HCT116 (cell line): ENCODE measurements at regions not wholly inside any gene's neighbourhood (a gene's known extent, or its start where the extent isn't known, plus 50 kb on each side); places are given as distances from the start of the nearest gene placed in this dataset.

Experiments
- ATAC-seq: fragments of 200-7000 bp; cut with Tn5 transposase; 2 replicates; pipeline ENCODE4 v1.9.1; 2020; ENCODE audit warnings: mild to moderate bottlenecking, moderate library complexity
- BruUV-seq: library from RNA; stranded (reverse); fragments of 400-500 nt; replicated peaks from 2 replicates; lab custom pipeline; 2021; lab: Mats Ljungman, UMichigan
- CTCF ChIA-PET: fragments of 300-600 bp; sonication (Branson Sonifier 250); formaldehyde crosslinking; loops from one replicate; lab custom pipeline; 2021; ENCODE audit warnings: antibody characterized with exemption; lab: Charles Lee
- POLR2A ChIA-PET: fragments of 300-600, 350-600 bp; sonication (Branson Sonifier 250); formaldehyde crosslinking; loops from one replicate; lab custom pipeline; 2021; ENCODE audit warnings: antibody characterized with exemption; lab: Charles Lee
- RAD21 ChIA-PET, 2 experiments: fragments of 300-600 bp; sonication (Branson Sonifier 250); formaldehyde crosslinking; loops; one replicate each; lab custom pipeline; 2023; ENCODE audit warnings: low total read pairs in 2 of 2; ENCODE audit not compliant: uncharacterized antibody in 2 of 2, unreplicated experiment in 2 of 2, low non-redundant PET in 1 of 2; lab: Charles Lee
- DNase-seq: peaks from one replicate; pipeline ENCODE4 v3.0.0-alpha.2; 2010; ENCODE audit warnings: low read depth, low spot score
- H2AFZ ChIP-seq: fragments of 200-600 bp; shearing (Covaris generic), sonication (generic); 2 replicates; pipeline ENCODE4 v1.6.1; 2017; ENCODE audit warnings: low read depth, mixed run types, mixed read lengths, antibody characterized with exemption, low read length; ENCODE audit not compliant: poor library complexity, severe bottlenecking
- H3K27ac ChIP-seq: 2 replicates; pipeline ENCODE4 v1.5.1; 2012; ENCODE audit warnings: low read depth, low read length
- H3K27me3 ChIP-seq: fragments of 200-600 bp; sonication (generic); 2 replicates; pipeline ENCODE4 v1.6.1; 2016; ENCODE audit warnings: mixed run types, low read length, mixed read lengths; ENCODE audit not compliant: insufficient read depth
- H3K36me3 ChIP-seq, 2 experiments: fragments of 200-500 bp in 1 of 2; fragments of 200-600 bp in 1 of 2; sonication (Bioruptor generic) in 1 of 2; sonication (generic) in 1 of 2; 2 replicates each; pipeline versions ENCODE4 v1.5.1 to v1.6.1; 2014 to 2016; ENCODE audit warnings: low read length in 2 of 2, inconsistent platforms in 1 of 2, mixed read lengths in 1 of 2, mixed run types in 1 of 2; ENCODE audit not compliant: insufficient read depth in 2 of 2, control insufficient read depth in 1 of 2
- H3K4me1 ChIP-seq, 2 experiments: fragments of 200-600 bp in 1 of 2; sonication (generic) in 1 of 2; 2 replicates each; pipeline versions ENCODE4 v1.5.1 to v1.6.1; 2012 to 2017; ENCODE audit warnings: low read length in 2 of 2, inconsistent platforms in 1 of 2, mild to moderate bottlenecking in 1 of 2, mixed read lengths in 1 of 2, mixed run types in 1 of 2, moderate library complexity in 1 of 2; ENCODE audit not compliant: insufficient read depth in 2 of 2, control insufficient read depth in 1 of 2
- H3K4me2 ChIP-seq: fragments of 200-600 bp; sonication (generic); 2 replicates; pipeline ENCODE4 v1.6.1; 2017; ENCODE audit warnings: mixed run types, low read length, mixed read lengths
- H3K4me3 ChIP-seq, 2 experiments: fragments of 200-600 bp in 1 of 2; sonication (generic) in 1 of 2; replicated peaks in 1 of 2; 2 replicates each; pipeline ENCODE4 v1.5.1; 2011 to 2016; ENCODE audit warnings: low read length in 2 of 2, control low read depth in 1 of 2, low read depth in 1 of 2, mild to moderate bottlenecking in 1 of 2, mixed read lengths in 1 of 2, mixed run types in 1 of 2
- H3K79me2 ChIP-seq: fragments of 200-600 bp; sonication (generic); 2 replicates; pipeline ENCODE4 v1.6.1; 2017; ENCODE audit warnings: mild to moderate bottlenecking, mixed run types, low read length, moderate library complexity, mixed read lengths; ENCODE audit not compliant: insufficient read depth
- H3K9ac ChIP-seq: fragments of 200-600 bp; sonication (generic); 2 replicates; pipeline ENCODE4 v1.6.1; 2016; ENCODE audit warnings: low read length, mixed read lengths
- H3K9me2 ChIP-seq: fragments of 200-600 bp; sonication (generic), shearing (Covaris generic); 2 replicates; pipeline ENCODE4 v1.6.1; 2017; ENCODE audit warnings: mixed run types, mild to moderate bottlenecking, moderate library complexity; ENCODE audit not compliant: insufficient read depth
- H3K9me3 ChIP-seq, 2 experiments: fragments of 200-500 bp in 1 of 2; fragments of 200-600 bp in 1 of 2; sonication (Bioruptor generic) in 1 of 2; sonication (generic) in 1 of 2; 2 replicates each; pipeline ENCODE4 v1.6.1; 2014 to 2017; ENCODE audit warnings: low read length in 2 of 2, mixed read lengths in 2 of 2, inconsistent platforms in 1 of 2, low read depth in 1 of 2, mild to moderate bottlenecking in 1 of 2, mixed run types in 1 of 2, moderate library complexity in 1 of 2; ENCODE audit not compliant: control insufficient read depth in 1 of 2, insufficient read depth in 1 of 2
- H4K20me1 ChIP-seq: fragments of 200-600 bp; sonication (generic), shearing (Covaris generic); 2 replicates; pipeline ENCODE4 v1.6.1; 2017; ENCODE audit warnings: mixed run types, mild to moderate bottlenecking, moderate library complexity; ENCODE audit not compliant: insufficient read depth
- CBX3 ChIP-seq: IDR thresholded peaks from 2 replicates; pipeline ENCODE4 v1.6.1; 2012; ENCODE audit warnings: low read depth
- CEBPB ChIP-seq: IDR thresholded peaks from 2 replicates; pipeline ENCODE4 v1.6.1; 2012; ENCODE audit warnings: low read depth
- CTCF ChIP-seq, 3 experiments: fragments of 200-600 bp in 1 of 3; sonication (generic) in 1 of 3; IDR thresholded peaks in 2 of 3; conservative IDR thresholded peaks in 1 of 3; 2 replicates each; pipeline ENCODE4 v1.5.1; 2012 to 2017; ENCODE audit warnings: low read depth in 2 of 3, low read length in 2 of 3, antibody characterized with exemption in 1 of 3, borderline replicate concordance in 1 of 3, control low read depth in 1 of 3, mild to moderate bottlenecking in 1 of 3, mixed read lengths in 1 of 3, mixed run types in 1 of 3, moderate library complexity in 1 of 3; ENCODE audit not compliant: insufficient read depth in 1 of 3
- ELF1 ChIP-seq: IDR thresholded peaks from 2 replicates; pipeline ENCODE4 v1.6.1; 2012; ENCODE audit warnings: low read depth, borderline replicate concordance
- EZH2 ChIP-seq: fragments of 200-600 bp; sonication (generic); IDR thresholded peaks from 2 replicates; pipeline ENCODE4 v1.6.1; 2017; ENCODE audit warnings: antibody characterized with exemption, mixed run types
- EZH2phosphoT487 ChIP-seq: fragments of 200-600 bp; IDR thresholded peaks from 2 replicates; pipeline ENCODE4 v1.6.1; 2018; ENCODE audit warnings: antibody characterized with exemption, borderline replicate concordance
- FOSL1 ChIP-seq: IDR thresholded peaks from 2 replicates; pipeline ENCODE4 v1.6.1; 2012; ENCODE audit warnings: low read depth
- POLR2AphosphoS5 ChIP-seq: IDR thresholded peaks from 2 replicates; pipeline ENCODE4 v1.6.1; 2011; ENCODE audit warnings: mild to moderate bottlenecking, low read depth, low read length, moderate library complexity
- RAD21 ChIP-seq: IDR thresholded peaks from 2 replicates; pipeline ENCODE4 v1.6.1; 2012; ENCODE audit warnings: low read depth, mild to moderate bottlenecking
- SIN3A ChIP-seq: IDR thresholded peaks from 2 replicates; pipeline ENCODE4 v1.6.1; 2012; ENCODE audit warnings: low read depth
- SP1 ChIP-seq: IDR thresholded peaks from 2 replicates; pipeline ENCODE4 v1.6.1; 2012; ENCODE audit warnings: low read depth
- SRF ChIP-seq: IDR thresholded peaks from 2 replicates; pipeline ENCODE4 v1.6.1; 2012; ENCODE audit warnings: low read depth
- TCF7L2 ChIP-seq: IDR thresholded peaks from 2 replicates; pipeline ENCODE4 v1.7.0; 2011; ENCODE audit warnings: borderline replicate concordance, inconsistent platforms; ENCODE audit not compliant: insufficient read depth, insufficient read length; ENCODE audit errors: extremely low read depth
- ZBTB33 ChIP-seq: IDR thresholded peaks from 2 replicates; pipeline ENCODE4 v1.6.1; 2011; ENCODE audit warnings: mild to moderate bottlenecking, low read length, moderate library complexity; ENCODE audit not compliant: insufficient replicate concordance; ENCODE audit errors: extremely low read depth
- ZFX ChIP-seq: fragments of 450-650 bp; IDR thresholded peaks from 2 replicates; pipeline ENCODE4 v1.6.1; 2017
- ZNF274 ChIP-seq: fragments of 200-500 bp; sonication (Bioruptor generic); IDR thresholded peaks from 2 replicates; pipeline ENCODE4 v1.6.1; 2014; ENCODE audit warnings: mild to moderate bottlenecking, low read depth, low read length, inconsistent platforms
- intact Hi-C: fragments of 100-400 bp; cut with micrococcal nuclease; formaldehyde crosslinking; loops from 2 replicates; pipeline ENCODE4 v1.10.0; 2022

DNA sequence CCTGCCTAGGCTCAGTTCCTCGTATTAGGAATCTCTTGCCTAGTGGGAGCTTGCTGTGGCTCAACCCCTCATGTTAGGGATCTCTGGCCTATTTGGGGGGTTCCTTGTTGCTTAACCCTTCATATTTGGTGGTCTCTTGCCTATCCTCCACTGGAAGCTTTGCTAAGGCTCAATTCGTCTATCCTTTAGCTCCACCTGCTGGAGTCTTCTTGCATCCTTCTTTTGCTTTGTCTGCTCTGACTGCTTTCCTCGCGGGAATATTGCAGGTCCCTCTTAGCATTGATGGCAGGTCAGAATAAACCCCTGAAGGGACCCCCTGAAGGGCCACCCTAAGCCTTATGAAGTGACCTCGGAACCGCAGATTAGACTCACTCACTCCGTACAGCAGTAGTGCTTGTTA, 203.0 kb upstream of the TBX18 start:
- DNase-seq (peak; percentile 48), ATAC-seq (peak; percentile 79)
- ChIA-PET CTCF (interaction anchor here (0.7 to 2.2 kb wide), 5 partner anchors 522 to 739 kb away, joined by 3 to 7 read pairs (median 4); partner anchors contain the start of gene CEP162), RAD21 (interaction anchor here in 1 of 2 experiments (1.4 to 1.5 kb wide), 2 partner anchors 545 to 1353 kb away, joined by 4 to 5 read pairs; no protein-coding TSS in a partner anchor), POLR2A (interaction anchor here (0.6 kb wide), 1 partner anchor 408 kb away, joined by 4 read pairs; no protein-coding TSS in a partner anchor)
- H3K27ac ChIP-seq, result no peak overlapping the region
- no peak overlapping the region for H2AFZ ChIP-seq
- H3K9me3 ChIP-seq, result no peaks in the 10 kb centered on the region
- TF ChIP-seq RAD21 (peak; percentile 80), SP1 (no peak), CTCF (IDR thresholded peaks at IDR 0.05 in 2 of 3, conservative IDR thresholded peaks at IDR 0.05 in 1 of 3; ENCODE audit: borderline replicate concordance in 1 of 3, insufficient read depth in 1 of 3, low read depth in 2 of 3, low read length in 2 of 3) (peak; percentile 60 to 70 (median 62))
- no peaks in the 10 kb centered on the region for H3K36me3 ChIP-seq
- no peaks in the 10 kb centered on the region for H3K9me2 ChIP-seq
- no peaks in the 10 kb centered on the region for H3K79me2 ChIP-seq
- no peak overlapping the region for H3K4me3 ChIP-seq
- intact Hi-C loops, result loop anchor here (1.0 to 10.0 kb wide), 5 partner anchors 355 to 1085 kb away; no protein-coding TSS in a partner anchor
- H3K4me1 ChIP-seq, result no peaks in the 10 kb centered on the region
- no TSS peak for BruUV-seq
- no peaks in the 10 kb centered on the region for H4K20me1 ChIP-seq
- no peak overlapping the region for H3K9ac ChIP-seq
- no peak overlapping the region for H3K4me2 ChIP-seq
- H3K27me3 ChIP-seq, result peaks cover 2% of the 10 kb centered on the region; the same call in 1 of the 2 replicates

- DNase-seq (no peak), ATAC-seq (no peak)
- H3K4me1 ChIP-seq, result no peaks in the 10 kb centered on the region
- H3K27ac ChIP-seq, result no peak overlapping the region
- H3K9me2 ChIP-seq, result no peaks in the 10 kb centered on the region
- no peaks in the 10 kb centered on the region for H3K79me2 ChIP-seq
- ChIA-PET RAD21 (no interaction called here), CTCF (no interaction called here), POLR2A (no interaction called here)
- no peaks in the 10 kb centered on the region for H3K36me3 ChIP-seq
- intact Hi-C loops, result no loop called here
- no peak overlapping the region for H3K9ac ChIP-seq
- H4K20me1 ChIP-seq, result no peaks in the 10 kb centered on the region
- H3K4me3 ChIP-seq, result no peak overlapping the region
- H3K4me2 ChIP-seq, result no peak overlapping the region
- TF ChIP-seq RAD21, result no peak
- no peak for TF ChIP-seq ZNF274
- TF ChIP-seq CEBPB, result no peak
- no peak for TF ChIP-seq CBX3
- no peak for TF ChIP-seq ZBTB33
- TF ChIP-seq POLR2AphosphoS5, result no peak
- TF ChIP-seq EZH2phosphoT487, result no peak
- no peak for TF ChIP-seq EZH2
- no peak for TF ChIP-seq ZFX
- no peak for TF ChIP-seq FOSL1
- no peak for TF ChIP-seq SRF
- TF ChIP-seq ELF1, result no peak
- TF ChIP-seq SIN3A, result no peak
- TF ChIP-seq TCF7L2, result no peak
- BruUV-seq, result no TSS peak
- no peak overlapping the region for H2AFZ ChIP-seq
- no peaks in the 10 kb centered on the region for H3K9me3 ChIP-seq
- no peaks in the 10 kb centered on the region for H3K27me3 ChIP-seq
Measured at GRCh38 chr6:84953111-84953755, 188.8 kb upstream of the TBX18 start.
